PFSK-1 (cell line): ENCODE measurements at regions not wholly inside any gene's neighbourhood (a gene's known extent, or its start where the extent isn't known, plus 50 kb on each side); places are given as distances from the start of the nearest gene placed in this dataset.

ENCODE experiments used
- FOXP2 ChIP-seq: optimal IDR thresholded peaks from 2 replicates; pipeline ENCODE3; 2011; ENCODE audit warnings: borderline replicate concordance, control low read depth, inconsistent platforms; ENCODE audit not compliant: insufficient read depth; ENCODE audit errors: extremely low read length, extremely low read depth
- POLR2AphosphoS5 ChIP-seq: IDR thresholded peaks from 2 replicates; pipeline ENCODE4 v1.6.1; 2012; ENCODE audit warnings: low read depth, mild to moderate bottlenecking, control low read depth, low read length, moderate library complexity
- REST ChIP-seq, 2 experiments: IDR thresholded peaks; 2 replicates each; pipeline versions ENCODE4 v1.6.1 to v1.8.0; 2011 to 2012; ENCODE audit warnings: low read depth in 2 of 2, low read length in 2 of 2, control low read depth in 1 of 2, inconsistent platforms in 1 of 2, mild to moderate bottlenecking in 1 of 2, moderate library complexity in 1 of 2; ENCODE audit not compliant: insufficient read depth in 1 of 2
- SIN3A ChIP-seq: IDR thresholded peaks from 2 replicates; pipeline ENCODE4 v1.6.1; 2012; ENCODE audit warnings: mild to moderate bottlenecking, low read length, moderate library complexity, borderline replicate concordance; ENCODE audit not compliant: insufficient read depth
- TAF1 ChIP-seq: IDR thresholded peaks from 2 replicates; pipeline ENCODE4 v1.6.1; 2012; ENCODE audit warnings: low read length, control low read depth, borderline replicate concordance; ENCODE audit not compliant: insufficient read depth

DNA sequence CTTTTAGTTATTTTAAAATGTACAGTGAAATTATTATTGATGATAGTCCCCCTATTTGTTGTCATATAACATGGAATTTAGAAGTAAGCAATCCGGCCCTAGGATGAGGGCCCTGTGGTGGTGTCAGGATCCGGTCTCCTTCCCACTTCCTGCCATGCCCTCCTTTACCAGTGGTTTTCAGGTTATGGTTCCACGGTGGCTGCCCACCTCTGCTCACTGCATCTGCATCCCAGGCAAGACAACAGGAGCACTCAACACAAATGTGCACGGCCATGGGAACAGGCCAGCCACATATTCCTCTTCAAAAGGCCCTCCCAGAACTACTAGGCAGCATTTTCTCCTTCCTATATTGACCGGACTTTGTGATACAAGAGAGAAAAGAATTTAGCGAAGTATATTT, 1007.2 kb downstream of the TBC1D22A start:
- no peak for TF ChIP-seq FOXP2
- no peak for TF ChIP-seq POLR2AphosphoS5
- no peak for TF ChIP-seq SIN3A
- no peak for TF ChIP-seq TAF1
- TF ChIP-seq REST (IDR thresholded peaks at IDR 0.05; ENCODE audit: insufficient read depth in 1 of 2, low read depth in 2 of 2, low read length in 2 of 2), result no peak

DNA sequence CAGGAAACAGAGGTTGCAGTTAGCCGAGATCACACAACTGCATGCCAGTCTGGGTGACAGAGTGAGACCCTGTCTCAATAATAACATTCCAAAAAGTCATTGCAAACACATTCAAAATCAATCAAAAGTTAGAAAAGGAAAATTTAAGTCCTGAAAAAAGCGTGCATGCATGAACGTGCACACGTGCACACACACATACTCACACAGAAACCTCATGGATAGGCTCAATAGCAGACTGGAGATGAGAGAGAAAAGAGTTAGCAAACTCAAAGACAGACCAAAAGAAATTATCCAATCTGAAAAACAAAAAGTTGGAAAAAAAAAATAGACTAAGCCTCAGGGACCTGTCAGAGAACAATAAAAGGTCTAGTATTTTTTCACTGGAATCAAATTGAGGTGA, 1005.6 kb downstream of the TBC1D22A start:
- TF ChIP-seq POLR2AphosphoS5 (no peak), REST (IDR thresholded peaks at IDR 0.05; ENCODE audit: insufficient read depth in 1 of 2, low read depth in 2 of 2, low read length in 2 of 2) (no peak)

DNA sequence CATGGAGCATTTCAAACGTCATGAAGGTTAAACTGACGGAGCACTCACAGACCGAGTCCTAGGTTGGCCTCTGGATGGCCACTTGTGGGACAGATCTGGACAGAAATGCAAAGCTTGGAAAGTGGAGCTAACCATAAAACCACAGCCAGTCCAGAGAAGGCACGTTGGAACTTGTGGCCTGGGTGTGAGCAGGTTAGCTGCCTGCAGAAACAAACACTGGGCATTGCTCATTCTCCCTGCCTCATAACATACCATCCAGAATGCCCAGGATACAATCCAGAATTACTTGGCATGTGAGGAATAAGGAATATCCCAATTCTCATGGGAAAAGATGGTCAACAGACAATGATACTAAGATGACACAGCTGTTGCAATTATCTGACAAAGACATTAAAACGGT, 1005.0 kb downstream of the TBC1D22A start:
- TF ChIP-seq SIN3A (no peak), POLR2AphosphoS5 (no peak), TAF1 (no peak), FOXP2 (no peak), REST (IDR thresholded peaks at IDR 0.05; ENCODE audit: insufficient read depth in 1 of 2, low read depth in 2 of 2, low read length in 2 of 2) (no peak)

- no peak for TF ChIP-seq POLR2AphosphoS5
- TF ChIP-seq FOXP2, result no peak
- TF ChIP-seq REST (IDR thresholded peaks at IDR 0.05; ENCODE audit: insufficient read depth in 1 of 2, low read depth in 2 of 2, low read length in 2 of 2), result no peak
- TF ChIP-seq SIN3A, result no peak
- TF ChIP-seq TAF1, result no peak
Measured at GRCh38 chr22:47765757-47766156, 1003.3 kb downstream of the TBC1D22A start.

DNA sequence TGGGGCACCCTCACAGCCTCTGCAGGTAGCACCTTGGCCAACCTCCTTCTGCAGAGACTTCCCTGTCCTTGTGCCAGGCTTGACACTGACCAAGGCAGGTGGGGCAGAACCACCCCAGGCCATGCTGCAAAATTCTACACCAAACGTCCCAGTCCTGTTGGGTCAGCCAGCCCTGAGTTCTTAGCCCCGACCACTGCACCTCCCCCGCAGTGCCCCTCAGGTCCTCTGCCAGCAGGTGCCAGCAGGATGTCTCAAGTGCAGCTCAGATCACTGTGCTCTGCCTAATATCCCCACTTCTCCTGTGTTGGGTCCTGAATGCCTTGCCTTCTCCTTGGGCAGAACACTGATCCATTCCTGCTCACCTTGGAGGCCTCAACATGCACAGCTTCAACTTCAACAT, 999.7 kb downstream of the TBC1D22A start:
- TF ChIP-seq POLR2AphosphoS5 (no peak), REST (IDR thresholded peaks at IDR 0.05; ENCODE audit: insufficient read depth in 1 of 2, low read depth in 2 of 2, low read length in 2 of 2) (no peak), FOXP2 (no peak), SIN3A (no peak), TAF1 (no peak)
